NCI-H2196 (cell line): ENCODE measurements at regions not wholly inside any gene's neighbourhood (a gene's known extent, or its start where the extent isn't known, plus 50 kb on each side); places are given as distances from the start of the nearest gene placed in this dataset.

Source experiments
- DNase-seq: peaks from one replicate; lab custom pipeline; 2025; ENCODE audit not compliant: unreplicated experiment; lab: John Stamatoyannopoulos, UW

GRCh38 chr11:112509300-112509699, 248.6 kb upstream of the PLET1 start:
- no peak for DNase-seq

GRCh38 chr11:112511271-112511670, 250.6 kb upstream of the PLET1 start:
- no peak for DNase-seq

- no peak for DNase-seq
Observed at GRCh38 chr11:112511911-112512310, 251.3 kb upstream of the PLET1 start.

- no peak for DNase-seq
Observed at GRCh38 chr11:112513417-112513816, 252.8 kb upstream of the PLET1 start.

GRCh38 chr11:112514011-112514740, 253.5 kb upstream of the PLET1 start:
- no peak for DNase-seq

GRCh38 chr11:112516261-112516660, 255.6 kb upstream of the PLET1 start:
- no peak for DNase-seq

GRCh38 chr11:112516755-112517154, 256.1 kb upstream of the PLET1 start:
- no peak for DNase-seq

- DNase-seq, result no peak
Observed at GRCh38 chr11:112518371-112518770, 257.7 kb upstream of the PLET1 start.

GRCh38 chr11:112519751-112520150, 259.1 kb upstream of the PLET1 start:
- no peak for DNase-seq

GRCh38 chr11:112520354-112520753, 259.7 kb upstream of the PLET1 start:
- DNase-seq, result no peak

GRCh38 chr11:112522536-112522935, 261.9 kb upstream of the PLET1 start:
- no peak for DNase-seq

- DNase-seq, result no peak
Observed at GRCh38 chr11:112523031-112523430, 262.4 kb upstream of the PLET1 start.

- DNase-seq, result no peak
Observed at GRCh38 chr11:112523477-112523876, 262.8 kb upstream of the PLET1 start.

GRCh38 chr11:112523951-112524350, 263.3 kb upstream of the PLET1 start:
- no peak for DNase-seq

GRCh38 chr11:112524798-112525197, 264.1 kb upstream of the PLET1 start:
- DNase-seq, result no peak

- no peak for DNase-seq
Observed at GRCh38 chr11:112525270-112525669, 264.6 kb upstream of the PLET1 start.

GRCh38 chr11:112525844-112526590, 265.4 kb upstream of the PLET1 start:
- no peak for DNase-seq

- no peak for DNase-seq
Observed at GRCh38 chr11:112526699-112527416, 266.2 kb upstream of the PLET1 start.

- no peak for DNase-seq
Observed at GRCh38 chr11:112529071-112529470, 268.4 kb upstream of the PLET1 start.

GRCh38 chr11:112532506-112532905, 271.8 kb upstream of the PLET1 start:
- no peak for DNase-seq

GRCh38 chr11:112533682-112534081, 273.0 kb upstream of the PLET1 start:
- DNase-seq, result no peak

- no peak for DNase-seq
Observed at GRCh38 chr11:112534208-112534607, 273.5 kb upstream of the PLET1 start.
